ENCODE measurements at regions not wholly inside any gene's neighbourhood (a gene's known extent, or its start where the extent isn't known, plus 50 kb on each side); places are given as distances from the start of the nearest gene placed in this dataset.

DNA sequence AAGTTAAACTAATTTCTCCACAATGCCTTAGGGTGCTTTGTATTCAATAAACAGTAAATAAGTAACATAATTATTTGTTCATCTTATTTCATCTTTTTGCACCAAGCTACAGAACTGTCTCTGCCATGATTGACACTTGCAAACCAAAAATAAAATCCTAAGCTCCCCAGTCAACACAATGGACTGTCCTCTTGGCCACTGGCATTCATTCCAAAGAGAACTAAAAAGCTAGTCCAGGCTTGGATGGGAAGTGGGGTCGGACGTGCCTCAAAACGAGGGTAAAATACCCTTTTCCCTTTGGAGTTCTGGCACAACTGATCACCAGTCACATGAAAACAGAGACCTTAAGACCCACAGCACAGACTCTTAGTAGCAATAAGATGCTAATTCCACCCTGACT lies 66.4 kb upstream of the THBS2 start:
- H3K27me3 ChIP-seq (ENCODE audit: insufficient read depth, low read length), result no peaks in the 10 kb centered on the region
- TF ChIP-seq EZH2phosphoT487 (IDR thresholded peaks at IDR 0.05; ENCODE audit: borderline replicate concordance) (no peak), CTCF (IDR thresholded peaks at IDR 0.05 in 2 of 3, conservative IDR thresholded peaks at IDR 0.05 in 1 of 3; ENCODE audit: borderline replicate concordance in 1 of 3, insufficient read depth in 1 of 3, low read depth in 2 of 3, low read length in 2 of 3) (no peak), ZNF274 (IDR thresholded peaks at IDR 0.05; ENCODE audit: low read depth, low read length) (no peak), POLR2A (IDR thresholded peaks at IDR 0.05; ENCODE audit: borderline replicate concordance, extremely low read depth, insufficient read depth, insufficient read length) (no peak), ELF1 (IDR thresholded peaks at IDR 0.05; ENCODE audit: borderline replicate concordance, low read depth) (no peak), JUND (IDR thresholded peaks at IDR 0.05) (no peak), EZH2 (IDR thresholded peaks at IDR 0.05) (no peak)
- TF ChIP-seq, protein P1, sequence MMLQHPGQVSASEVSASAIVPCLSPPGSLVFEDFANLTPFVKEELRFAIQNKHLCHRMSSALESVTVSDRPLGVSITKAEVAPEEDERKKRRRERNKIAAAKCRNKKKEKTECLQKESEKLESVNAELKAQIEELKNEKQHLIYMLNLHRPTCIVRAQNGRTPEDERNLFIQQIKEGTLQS (IDR thresholded peaks at IDR 0.05), result no peak
- TF ChIP-seq, protein P2, sequence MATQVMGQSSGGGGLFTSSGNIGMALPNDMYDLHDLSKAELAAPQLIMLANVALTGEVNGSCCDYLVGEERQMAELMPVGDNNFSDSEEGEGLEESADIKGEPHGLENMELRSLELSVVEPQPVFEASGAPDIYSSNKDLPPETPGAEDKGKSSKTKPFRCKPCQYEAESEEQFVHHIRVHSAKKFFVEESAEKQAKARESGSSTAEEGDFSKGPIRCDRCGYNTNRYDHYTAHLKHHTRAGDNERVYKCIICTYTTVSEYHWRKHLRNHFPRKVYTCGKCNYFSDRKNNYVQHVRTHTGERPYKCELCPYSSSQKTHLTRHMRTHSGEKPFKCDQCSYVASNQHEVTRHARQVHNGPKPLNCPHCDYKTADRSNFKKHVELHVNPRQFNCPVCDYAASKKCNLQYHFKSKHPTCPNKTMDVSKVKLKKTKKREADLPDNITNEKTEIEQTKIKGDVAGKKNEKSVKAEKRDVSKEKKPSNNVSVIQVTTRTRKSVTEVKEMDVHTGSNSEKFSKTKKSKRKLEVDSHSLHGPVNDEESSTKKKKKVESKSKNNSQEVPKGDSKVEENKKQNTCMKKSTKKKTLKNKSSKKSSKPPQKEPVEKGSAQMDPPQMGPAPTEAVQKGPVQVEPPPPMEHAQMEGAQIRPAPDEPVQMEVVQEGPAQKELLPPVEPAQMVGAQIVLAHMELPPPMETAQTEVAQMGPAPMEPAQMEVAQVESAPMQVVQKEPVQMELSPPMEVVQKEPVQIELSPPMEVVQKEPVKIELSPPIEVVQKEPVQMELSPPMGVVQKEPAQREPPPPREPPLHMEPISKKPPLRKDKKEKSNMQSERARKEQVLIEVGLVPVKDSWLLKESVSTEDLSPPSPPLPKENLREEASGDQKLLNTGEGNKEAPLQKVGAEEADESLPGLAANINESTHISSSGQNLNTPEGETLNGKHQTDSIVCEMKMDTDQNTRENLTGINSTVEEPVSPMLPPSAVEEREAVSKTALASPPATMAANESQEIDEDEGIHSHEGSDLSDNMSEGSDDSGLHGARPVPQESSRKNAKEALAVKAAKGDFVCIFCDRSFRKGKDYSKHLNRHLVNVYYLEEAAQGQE (IDR thresholded peaks at IDR 0.05; ENCODE audit: low read depth), result no peak
- TF ChIP-seq, protein P3, sequence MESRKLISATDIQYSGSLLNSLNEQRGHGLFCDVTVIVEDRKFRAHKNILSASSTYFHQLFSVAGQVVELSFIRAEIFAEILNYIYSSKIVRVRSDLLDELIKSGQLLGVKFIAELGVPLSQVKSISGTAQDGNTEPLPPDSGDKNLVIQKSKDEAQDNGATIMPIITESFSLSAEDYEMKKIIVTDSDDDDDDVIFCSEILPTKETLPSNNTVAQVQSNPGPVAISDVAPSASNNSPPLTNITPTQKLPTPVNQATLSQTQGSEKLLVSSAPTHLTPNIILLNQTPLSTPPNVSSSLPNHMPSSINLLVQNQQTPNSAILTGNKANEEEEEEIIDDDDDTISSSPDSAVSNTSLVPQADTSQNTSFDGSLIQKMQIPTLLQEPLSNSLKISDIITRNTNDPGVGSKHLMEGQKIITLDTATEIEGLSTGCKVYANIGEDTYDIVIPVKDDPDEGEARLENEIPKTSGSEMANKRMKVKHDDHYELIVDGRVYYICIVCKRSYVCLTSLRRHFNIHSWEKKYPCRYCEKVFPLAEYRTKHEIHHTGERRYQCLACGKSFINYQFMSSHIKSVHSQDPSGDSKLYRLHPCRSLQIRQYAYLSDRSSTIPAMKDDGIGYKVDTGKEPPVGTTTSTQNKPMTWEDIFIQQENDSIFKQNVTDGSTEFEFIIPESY (IDR thresholded peaks at IDR 0.05; ENCODE audit: extremely low read depth, insufficient replicate concordance, low read length), result no peak
- DNase-seq (ENCODE audit: low read depth, low spot score) (no peak), ATAC-seq (no peak)
- intact Hi-C loops (cut with micrococcal nuclease), result no loop called here
- ChIA-PET POLR2A (no interaction called here), RAD21 (ENCODE audit: low non-redundant PET in 1 of 2, low total read pairs in 2 of 2, uncharacterized antibody in 2 of 2, unreplicated experiment in 2 of 2) (no interaction called here), CTCF (no interaction called here)
- no peak overlapping the region for H3K4me3 ChIP-seq (replicated peaks in 1 of 2; ENCODE audit: low read depth in 1 of 2, low read length in 2 of 2)
- H3K9me2 ChIP-seq (ENCODE audit: insufficient read depth), result no peaks in the 10 kb centered on the region
- H3K27ac ChIP-seq (ENCODE audit: low read depth, low read length), result no peak overlapping the region
- H3K36me3 ChIP-seq (ENCODE audit: control insufficient read depth in 1 of 2, insufficient read depth in 2 of 2, low read length in 2 of 2), result no peaks in the 10 kb centered on the region
- no peaks in the 10 kb centered on the region for H3K4me1 ChIP-seq (ENCODE audit: control insufficient read depth in 1 of 2, insufficient read depth in 2 of 2, low read length in 2 of 2)
- H2AFZ ChIP-seq (ENCODE audit: low read depth, low read length, poor library complexity, severe bottlenecking), result no peak overlapping the region
- H3K9me3 ChIP-seq (ENCODE audit: control insufficient read depth in 1 of 2, insufficient read depth in 1 of 2, low read depth in 1 of 2, low read length in 2 of 2), result no peaks in the 10 kb centered on the region
- H4K20me1 ChIP-seq (ENCODE audit: insufficient read depth), result no peaks in the 10 kb centered on the region
- BruUV-seq (replicated peaks), result no TSS peak
- H3K4me2 ChIP-seq (ENCODE audit: low read length), result no peak overlapping the region
- H3K9ac ChIP-seq (ENCODE audit: low read length), result no peak overlapping the region
- no peaks in the 10 kb centered on the region for H3K79me2 ChIP-seq (ENCODE audit: insufficient read depth, low read length)
